Thyroid gland (tissue), 4 donors: ENCODE measurements at regions not wholly inside any gene's neighbourhood (a gene's known extent, or its start where the extent isn't known, plus 50 kb on each side); places are given as distances from the start of the nearest gene placed in this dataset.

ENCODE experiments used
- CTCF ChIP-seq, 6 experiments: fragments of 200-600 bp in 3 of 6; fragments of 450-650 bp in 3 of 6; sonication (generic) in 3 of 6; IDR thresholded peaks; one replicate each; pipeline ENCODE4 v1.5.1; 2016 to 2019; ENCODE audit warnings: antibody characterized with exemption in 6 of 6, mild to moderate bottlenecking in 2 of 6, inconsistent platforms in 1 of 6, moderate library complexity in 1 of 6
- POLR2A ChIP-seq, 2 donors: fragments of 450-650 bp; IDR thresholded peaks; one replicate each; pipeline ENCODE4 v1.6.1; 2017; ENCODE audit warnings: antibody characterized with exemption in 2 of 2, mild to moderate bottlenecking in 2 of 2, moderate library complexity in 1 of 2

GRCh38 chr2:23164173-23164572, 220.8 kb upstream of the KLHL29 start:
- TF ChIP-seq CTCF (IDR thresholded peaks at IDR 0.05), result no peak
- TF ChIP-seq POLR2A (IDR thresholded peaks at IDR 0.05), result no peak
